H1 (cell line): ENCODE measurements at regions not wholly inside any gene's neighbourhood (a gene's known extent, or its start where the extent isn't known, plus 50 kb on each side); places are given as distances from the start of the nearest gene placed in this dataset.

Experiments
- CHD7 ChIP-seq: fragments of 300-600 bp; sonication (generic); IDR thresholded peaks from 2 replicates; pipeline ENCODE4 v1.7.1; 2012; ENCODE audit warnings: low read length, moderate library complexity, mild to moderate bottlenecking, inconsistent platforms; ENCODE audit not compliant: insufficient replicate concordance
- CTBP2 ChIP-seq: IDR thresholded peaks from 2 replicates; pipeline ENCODE4 v1.7.0; 2011; ENCODE audit warnings: borderline replicate concordance, mild to moderate bottlenecking, moderate library complexity, mixed read lengths, low read length; ENCODE audit not compliant: insufficient read depth, insufficient read length

- no peak for TF ChIP-seq CHD7
- TF ChIP-seq CTBP2, result no peak
These were observed 201.0 kb upstream of the VLDLR start (continued) for GRCh38 chr9:2420543-2420942.
